ENCODE measurements at regions not wholly inside any gene's neighbourhood (a gene's known extent, or its start where the extent isn't known, plus 50 kb on each side); places are given as distances from the start of the nearest gene placed in this dataset.

- TF ChIP-seq, protein P1, sequence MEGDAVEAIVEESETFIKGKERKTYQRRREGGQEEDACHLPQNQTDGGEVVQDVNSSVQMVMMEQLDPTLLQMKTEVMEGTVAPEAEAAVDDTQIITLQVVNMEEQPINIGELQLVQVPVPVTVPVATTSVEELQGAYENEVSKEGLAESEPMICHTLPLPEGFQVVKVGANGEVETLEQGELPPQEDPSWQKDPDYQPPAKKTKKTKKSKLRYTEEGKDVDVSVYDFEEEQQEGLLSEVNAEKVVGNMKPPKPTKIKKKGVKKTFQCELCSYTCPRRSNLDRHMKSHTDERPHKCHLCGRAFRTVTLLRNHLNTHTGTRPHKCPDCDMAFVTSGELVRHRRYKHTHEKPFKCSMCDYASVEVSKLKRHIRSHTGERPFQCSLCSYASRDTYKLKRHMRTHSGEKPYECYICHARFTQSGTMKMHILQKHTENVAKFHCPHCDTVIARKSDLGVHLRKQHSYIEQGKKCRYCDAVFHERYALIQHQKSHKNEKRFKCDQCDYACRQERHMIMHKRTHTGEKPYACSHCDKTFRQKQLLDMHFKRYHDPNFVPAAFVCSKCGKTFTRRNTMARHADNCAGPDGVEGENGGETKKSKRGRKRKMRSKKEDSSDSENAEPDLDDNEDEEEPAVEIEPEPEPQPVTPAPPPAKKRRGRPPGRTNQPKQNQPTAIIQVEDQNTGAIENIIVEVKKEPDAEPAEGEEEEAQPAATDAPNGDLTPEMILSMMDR (IDR thresholded peaks at IDR 0.05; ENCODE audit: insufficient read depth, low read length, poor library complexity, severe bottlenecking) = no peak
- TF ChIP-seq EZH2phosphoT487 (conservative IDR thresholded peaks at IDR 0.05; ENCODE audit: low read length) = no peak
Observed at GRCh38 chr3:22199095-22199494, 448.1 kb upstream of the ZNF385D start.
